Endodermal cell (in vitro differentiated cells): ENCODE measurements at regions not wholly inside any gene's neighbourhood (a gene's known extent, or its start where the extent isn't known, plus 50 kb on each side); places are given as distances from the start of the nearest gene placed in this dataset.

ENCODE experiments used
- DNase-seq: peaks from one replicate; pipeline ENCODE4 v3.0.0-alpha.2; 2017
- H3K27ac ChIP-seq: 2 replicates; pipeline ENCODE4 v1.5.1; 2013; ENCODE audit warnings: mild to moderate bottlenecking, low read depth, low read length, moderate library complexity
- H3K27me3 ChIP-seq: 2 replicates; pipeline ENCODE4 v1.6.1; 2013; ENCODE audit warnings: mild to moderate bottlenecking, low read length, moderate library complexity; ENCODE audit not compliant: insufficient read depth, control insufficient read depth, poor library complexity, severe bottlenecking
- H3K36me3 ChIP-seq: 2 replicates; pipeline ENCODE4 v1.7.0; 2013; ENCODE audit warnings: mild to moderate bottlenecking, low read length, moderate library complexity; ENCODE audit not compliant: control insufficient read depth, insufficient read depth
- H3K4me1 ChIP-seq: one replicate; pipeline ENCODE4 v1.7.0; 2013; ENCODE audit warnings: low read length; ENCODE audit not compliant: control insufficient read depth, insufficient read depth
- H3K4me3 ChIP-seq: 2 replicates; pipeline ENCODE4 v1.5.1; 2013; ENCODE audit warnings: mild to moderate bottlenecking, low read length, moderate library complexity
- H3K9ac ChIP-seq: 2 replicates; pipeline ENCODE4 v1.6.1; 2013; ENCODE audit warnings: mild to moderate bottlenecking, low read length, moderate library complexity; ENCODE audit not compliant: poor library complexity, severe bottlenecking; ENCODE audit errors: extremely low read depth
- H3K9me3 ChIP-seq: 2 replicates; pipeline ENCODE4 v1.6.1; 2013; ENCODE audit warnings: mild to moderate bottlenecking, low read length, moderate library complexity; ENCODE audit not compliant: control insufficient read depth
- H3K27ac Mint-ChIP-seq: 2 replicates; pipeline ENCODE4 v1.8.0; 2020; ENCODE audit warnings: mixed read lengths
- H3K27me3 Mint-ChIP-seq: 2 replicates; pipeline ENCODE4 v1.8.0; 2021; ENCODE audit warnings: mild to moderate bottlenecking, mixed read lengths; ENCODE audit not compliant: insufficient read depth
- H3K36me3 Mint-ChIP-seq: 2 replicates; pipeline ENCODE4 v1.8.0; 2020; ENCODE audit warnings: low read depth, mixed read lengths
- H3K4me1 Mint-ChIP-seq: 2 replicates; pipeline ENCODE4 v1.8.0; 2020; ENCODE audit warnings: mixed read lengths
- H3K4me3 Mint-ChIP-seq: 2 replicates; pipeline ENCODE4 v1.8.0; 2020; ENCODE audit warnings: mild to moderate bottlenecking, moderate library complexity, mixed read lengths
- H3K9me3 Mint-ChIP-seq: 2 replicates; pipeline ENCODE4 v1.8.0; 2020; ENCODE audit warnings: mild to moderate bottlenecking, mixed read lengths
- WGBS, 2 experiments: methylation state at CpG; one replicate each; pipeline versions ENCODE4 v1.1.5 to v1.1.7; 2013; ENCODE audit warnings: missing lambda C conversion rate in 2 of 2, mixed read lengths in 1 of 2; ENCODE audit not compliant: insufficient coverage in 1 of 2, insufficient read length in 1 of 2; 5-methylcytosine and 5-hydroxymethylcytosine counted together
- TF ChIP-seq, protein P1 (sequence below): fragments of 200-600 bp; sonication (generic); conservative IDR thresholded peaks from 2 replicates; pipeline ENCODE4 v1.5.0; 2021; ENCODE audit warnings: antibody characterized with exemption, mild to moderate bottlenecking

DNA sequence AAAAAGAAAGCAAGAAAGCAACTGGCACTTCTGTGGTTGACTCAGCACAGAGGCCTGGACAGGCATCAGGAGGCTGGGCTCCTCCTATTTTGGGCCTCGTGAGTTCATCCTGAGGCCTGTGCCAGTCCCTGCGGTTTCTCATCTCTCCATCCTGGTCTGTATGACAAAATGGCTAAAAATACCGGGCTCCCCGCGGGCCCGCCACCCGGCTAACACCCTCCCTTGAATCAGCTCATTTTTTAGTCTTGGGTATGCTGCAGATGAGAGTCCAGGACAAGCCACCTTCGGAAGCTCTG, 62.3 kb upstream of the YWHAQ start:
- Histone ChIP-seq H3K9ac (no peak overlapping the region), H3K36me3 (no peaks in the 10 kb centered on the region), H3K27ac (no peak overlapping the region), H3K9me3 (no peaks in the 10 kb centered on the region), H3K27me3 (no peaks in the 10 kb centered on the region), H3K4me3 (no peak overlapping the region), H3K4me1 (no peaks in the 10 kb centered on the region)
- WGBS, 2 experiments, result 94 to 98% methylated on average over 8 of the region's 8 CpGs
- H3K4me3 Mint-ChIP-seq, result no peak overlapping the region
- TF ChIP-seq, protein P1, sequence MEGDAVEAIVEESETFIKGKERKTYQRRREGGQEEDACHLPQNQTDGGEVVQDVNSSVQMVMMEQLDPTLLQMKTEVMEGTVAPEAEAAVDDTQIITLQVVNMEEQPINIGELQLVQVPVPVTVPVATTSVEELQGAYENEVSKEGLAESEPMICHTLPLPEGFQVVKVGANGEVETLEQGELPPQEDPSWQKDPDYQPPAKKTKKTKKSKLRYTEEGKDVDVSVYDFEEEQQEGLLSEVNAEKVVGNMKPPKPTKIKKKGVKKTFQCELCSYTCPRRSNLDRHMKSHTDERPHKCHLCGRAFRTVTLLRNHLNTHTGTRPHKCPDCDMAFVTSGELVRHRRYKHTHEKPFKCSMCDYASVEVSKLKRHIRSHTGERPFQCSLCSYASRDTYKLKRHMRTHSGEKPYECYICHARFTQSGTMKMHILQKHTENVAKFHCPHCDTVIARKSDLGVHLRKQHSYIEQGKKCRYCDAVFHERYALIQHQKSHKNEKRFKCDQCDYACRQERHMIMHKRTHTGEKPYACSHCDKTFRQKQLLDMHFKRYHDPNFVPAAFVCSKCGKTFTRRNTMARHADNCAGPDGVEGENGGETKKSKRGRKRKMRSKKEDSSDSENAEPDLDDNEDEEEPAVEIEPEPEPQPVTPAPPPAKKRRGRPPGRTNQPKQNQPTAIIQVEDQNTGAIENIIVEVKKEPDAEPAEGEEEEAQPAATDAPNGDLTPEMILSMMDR, result no peak
- no peak for DNase-seq
- no peaks in the 10 kb centered on the region for H3K9me3 Mint-ChIP-seq
- H3K4me1 Mint-ChIP-seq, result no peaks in the 10 kb centered on the region
- no peaks in the 10 kb centered on the region for H3K36me3 Mint-ChIP-seq
- H3K27me3 Mint-ChIP-seq, result no peaks in the 10 kb centered on the region
- no peak overlapping the region for H3K27ac Mint-ChIP-seq

DNA sequence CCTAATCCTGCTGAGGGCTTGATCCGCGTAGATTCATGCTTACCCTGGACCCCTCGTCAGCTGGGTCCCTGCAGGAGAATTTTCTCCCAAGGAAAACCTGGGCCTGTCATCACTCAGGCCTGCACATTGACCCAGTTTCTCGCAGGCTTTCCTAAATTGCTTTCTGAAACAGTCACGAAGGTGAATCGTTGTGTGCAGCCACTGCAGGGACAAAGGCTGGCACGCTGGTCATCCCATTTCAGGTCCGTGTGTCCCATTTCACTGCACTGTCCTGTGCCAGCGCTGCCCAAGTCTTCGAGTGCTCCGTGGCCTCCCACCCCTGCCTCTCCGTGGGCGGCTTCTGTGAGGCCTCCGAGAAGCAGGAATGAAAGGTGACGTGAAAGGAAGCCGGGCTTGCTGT, 62.8 kb upstream of the YWHAQ start:
- Histone ChIP-seq H3K9ac (no peak overlapping the region), H3K27me3 (no peaks in the 10 kb centered on the region), H3K9me3 (no peaks in the 10 kb centered on the region), H3K27ac (no peak overlapping the region), H3K4me3 (no peak overlapping the region), H3K36me3 (no peaks in the 10 kb centered on the region), H3K4me1 (no peaks in the 10 kb centered on the region)
- H3K4me1 Mint-ChIP-seq, result no peaks in the 10 kb centered on the region
- TF ChIP-seq, protein P1, result no peak
- DNase-seq, result peak; percentile 34
- H3K27me3 Mint-ChIP-seq, result no peaks in the 10 kb centered on the region
- H3K4me3 Mint-ChIP-seq, result no peak overlapping the region
- H3K27ac Mint-ChIP-seq, result no peak overlapping the region
- H3K36me3 Mint-ChIP-seq, result no peaks in the 10 kb centered on the region
- WGBS, 2 experiments, result 93 to 94% methylated on average over 16 of the region's 16 CpGs
- H3K9me3 Mint-ChIP-seq, result no peaks in the 10 kb centered on the region

GRCh38 chr2:9694661-9695234, 64.0 kb upstream of the YWHAQ start:
- H3K27me3 Mint-ChIP-seq, result no peaks in the 10 kb centered on the region
- no peak overlapping the region for H3K27ac Mint-ChIP-seq
- Histone ChIP-seq H3K9me3 (no peaks in the 10 kb centered on the region), H3K27me3 (no peaks in the 10 kb centered on the region), H3K4me3 (no peak overlapping the region), H3K27ac (no peak overlapping the region), H3K4me1 (no peaks in the 10 kb centered on the region), H3K9ac (no peak overlapping the region), H3K36me3 (no peaks in the 10 kb centered on the region)
- DNase-seq, result peak; percentile 48
- WGBS, 2 experiments, result 90 to 93% methylated on average over 14 to 17 of the region's 17 CpGs
- no peaks in the 10 kb centered on the region for H3K36me3 Mint-ChIP-seq
- TF ChIP-seq, protein P1, result no peak
- H3K4me1 Mint-ChIP-seq, result no peaks in the 10 kb centered on the region
- no peak overlapping the region for H3K4me3 Mint-ChIP-seq
- no peaks in the 10 kb centered on the region for H3K9me3 Mint-ChIP-seq
